Osteocyte (in vitro differentiated cells): ENCODE measurements at regions not wholly inside any gene's neighbourhood (a gene's known extent, or its start where the extent isn't known, plus 50 kb on each side); places are given as distances from the start of the nearest gene placed in this dataset.

Experiments used
- DNase-seq: peaks from one replicate; pipeline ENCODE4 v3.0.0; 2021; ENCODE audit warnings: mixed read lengths; ENCODE audit not compliant: unreplicated experiment; ENCODE audit errors: extremely low spot score
- H3K27ac Mint-ChIP-seq: one replicate; pipeline ENCODE4 v1.8.0; 2021; ENCODE audit warnings: mild to moderate bottlenecking, mixed read lengths; ENCODE audit not compliant: unreplicated experiment
- H3K27me3 Mint-ChIP-seq: one replicate; pipeline ENCODE4 v1.8.0; 2021; ENCODE audit warnings: mixed read lengths; ENCODE audit not compliant: unreplicated experiment
- H3K36me3 Mint-ChIP-seq: one replicate; pipeline ENCODE4 v1.8.0; 2021; ENCODE audit warnings: mixed read lengths; ENCODE audit not compliant: unreplicated experiment
- H3K4me1 Mint-ChIP-seq: one replicate; pipeline ENCODE4 v1.8.0; 2021; ENCODE audit warnings: mixed read lengths; ENCODE audit not compliant: unreplicated experiment
- H3K4me3 Mint-ChIP-seq: one replicate; pipeline ENCODE4 v1.8.0; 2021; ENCODE audit warnings: mild to moderate bottlenecking, moderate library complexity, mixed read lengths; ENCODE audit not compliant: unreplicated experiment
- H3K9me3 Mint-ChIP-seq: one replicate; pipeline ENCODE4 v1.8.0; 2021; ENCODE audit warnings: mixed read lengths; ENCODE audit not compliant: unreplicated experiment
- CTCF ChIP-seq: fragments of 200-600 bp; sonication (generic); IDR thresholded peaks from 2 replicates; pipeline ENCODE4 v1.5.0; 2021; ENCODE audit warnings: antibody characterized with exemption, mild to moderate bottlenecking, moderate library complexity

- DNase-seq, result no peak
- no peak overlapping the region for H3K4me3 Mint-ChIP-seq
- no peak for TF ChIP-seq CTCF
- no peaks in the 10 kb centered on the region for H3K4me1 Mint-ChIP-seq
- H3K36me3 Mint-ChIP-seq, result no peaks in the 10 kb centered on the region
- peaks cover 13% of the 10 kb centered on the region for H3K9me3 Mint-ChIP-seq
- no peak overlapping the region for H3K27ac Mint-ChIP-seq
- H3K27me3 Mint-ChIP-seq, result no peaks in the 10 kb centered on the region
Measured at GRCh38 chr19:30891051-30891450, 458.2 kb downstream of the TSHZ3 start.

GRCh38 chr19:30890033-30890432, 459.2 kb downstream of the TSHZ3 start:
- Mint-ChIP-seq H3K27ac (no peak overlapping the region), H3K4me1 (no peaks in the 10 kb centered on the region), H3K9me3 (peaks cover 17% of the 10 kb centered on the region), H3K27me3 (no peaks in the 10 kb centered on the region), H3K4me3 (no peak overlapping the region), H3K36me3 (no peaks in the 10 kb centered on the region)
- no peak for DNase-seq
- TF ChIP-seq CTCF, result no peak

GRCh38 chr19:30888937-30889336, 460.3 kb downstream of the TSHZ3 start:
- Mint-ChIP-seq H3K27ac (no peak overlapping the region), H3K4me3 (no peak overlapping the region), H3K9me3 (peaks cover 17% of the 10 kb centered on the region), H3K27me3 (no peaks in the 10 kb centered on the region), H3K36me3 (no peaks in the 10 kb centered on the region), H3K4me1 (no peaks in the 10 kb centered on the region)
- no peak for TF ChIP-seq CTCF
- DNase-seq, result no peak

- Mint-ChIP-seq H3K27me3 (no peaks in the 10 kb centered on the region), H3K4me3 (no peak overlapping the region), H3K9me3 (peaks cover 14% of the 10 kb centered on the region), H3K27ac (no peak overlapping the region), H3K4me1 (no peaks in the 10 kb centered on the region), H3K36me3 (no peaks in the 10 kb centered on the region)
- peak; percentile 80 for DNase-seq
- no peak for TF ChIP-seq CTCF
Measured at GRCh38 chr19:30887042-30887441, 462.2 kb downstream of the TSHZ3 start.

GRCh38 chr19:30886222-30886621, 463.0 kb downstream of the TSHZ3 start:
- H3K27ac Mint-ChIP-seq, result no peak overlapping the region
- peaks cover 8% of the 10 kb centered on the region for H3K9me3 Mint-ChIP-seq
- TF ChIP-seq CTCF, result no peak
- H3K4me1 Mint-ChIP-seq, result no peaks in the 10 kb centered on the region
- peak; percentile 54 for DNase-seq
- no peaks in the 10 kb centered on the region for H3K36me3 Mint-ChIP-seq
- no peaks in the 10 kb centered on the region for H3K27me3 Mint-ChIP-seq
- no peak overlapping the region for H3K4me3 Mint-ChIP-seq
